ENCODE measurements at regions not wholly inside any gene's neighbourhood (a gene's known extent, or its start where the extent isn't known, plus 50 kb on each side); places are given as distances from the start of the nearest gene placed in this dataset.
"Not testable (repeated sequence)": the region's sequence is repeated elsewhere in the genome, so short reads cannot be mapped to it uniquely, and the experiment has no call there.

DNA sequence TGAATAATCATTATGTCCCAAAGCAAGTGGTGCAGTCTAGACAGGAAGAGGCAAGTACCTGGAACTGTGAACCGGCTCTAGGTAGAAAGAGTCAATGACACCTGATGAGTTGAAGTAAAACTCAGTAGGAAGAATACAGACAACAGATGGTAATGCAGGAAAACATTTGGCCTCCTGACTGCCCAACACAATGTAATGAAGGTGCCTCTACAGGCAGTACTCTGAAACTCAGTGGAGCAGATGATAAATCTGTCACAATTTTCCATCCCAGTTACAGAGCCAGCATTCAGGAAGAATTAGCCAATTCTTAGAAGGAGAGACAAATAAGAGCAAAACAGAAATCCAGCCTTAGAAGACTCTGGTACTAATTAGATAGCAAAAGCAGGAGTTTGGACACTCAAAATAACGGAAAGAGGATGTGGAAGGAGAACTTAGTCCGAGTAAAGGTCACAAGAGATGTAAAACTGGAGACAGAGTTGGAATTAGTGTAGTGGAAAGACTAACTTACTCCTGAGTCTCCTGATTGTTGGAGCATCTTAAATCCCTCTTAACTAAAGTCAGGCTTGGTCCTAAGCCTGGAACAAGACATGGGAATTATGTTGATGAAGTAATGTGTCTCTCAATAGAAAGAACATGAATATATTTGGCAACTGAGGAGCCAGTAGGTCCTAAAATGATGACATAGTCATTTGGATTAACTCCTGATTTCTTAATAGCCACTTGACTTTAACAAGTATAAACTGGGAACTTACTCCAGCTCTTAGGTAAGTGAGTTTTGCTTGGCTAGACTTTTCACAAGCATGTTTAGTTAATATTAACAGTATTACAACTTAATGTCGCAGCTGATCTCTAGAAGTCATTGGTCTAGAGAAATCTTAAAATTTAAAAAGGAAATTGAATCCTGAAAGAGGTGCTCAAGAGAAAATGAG, 457.3 kb upstream of the MIR17HG start:
- no peak for DNase-seq

GRCh38 chr13:90891329-90891728, 456.2 kb upstream of the MIR17HG start:
- no peak for DNase-seq

DNA sequence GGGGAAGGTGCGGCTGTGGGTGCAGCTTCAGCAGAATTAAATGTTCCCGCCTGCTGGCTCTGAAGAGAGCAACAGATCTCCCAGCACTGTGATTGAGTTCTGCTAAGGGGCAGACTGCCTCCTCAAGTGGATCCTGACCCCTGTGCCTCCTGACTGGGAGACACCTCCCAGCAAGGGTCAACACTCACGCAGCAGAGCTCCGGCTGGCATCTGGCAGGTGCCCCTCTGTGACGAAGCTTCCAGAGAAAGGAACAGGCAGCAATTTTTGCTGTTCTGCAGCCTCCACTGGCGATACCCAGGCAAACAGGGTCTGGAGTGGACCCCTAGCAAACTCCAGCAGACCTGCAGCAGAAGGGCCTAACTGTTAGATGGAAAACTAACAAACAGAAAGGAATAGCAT, 454.3 kb upstream of the MIR17HG start:
- DNase-seq, result not testable (repeated sequence)

DNA sequence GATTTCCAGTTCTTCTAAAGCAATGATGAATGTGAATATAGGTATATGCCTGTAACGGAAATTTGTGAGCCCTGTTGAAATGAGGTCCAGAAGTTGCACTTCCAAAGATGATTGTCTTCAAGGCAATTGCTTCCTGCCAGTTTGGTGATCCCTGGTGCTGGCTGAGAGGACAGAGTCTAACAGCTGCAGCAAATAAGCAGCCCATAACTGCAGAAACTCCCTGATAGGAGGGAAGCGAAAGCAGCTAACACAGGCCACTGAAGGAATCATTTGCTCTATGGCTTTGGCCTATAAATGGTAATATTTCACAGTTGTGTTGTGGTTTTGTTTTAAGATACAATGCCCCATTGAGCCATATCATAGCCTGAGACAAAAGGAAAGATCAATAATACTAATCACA, 451.5 kb upstream of the MIR17HG start:
- no peak for DNase-seq

GRCh38 chr13:90898811-90899210, 448.7 kb upstream of the MIR17HG start:
- no peak for DNase-seq

GRCh38 chr13:90899416-90899815, 448.1 kb upstream of the MIR17HG start:
- no peak for DNase-seq

DNA sequence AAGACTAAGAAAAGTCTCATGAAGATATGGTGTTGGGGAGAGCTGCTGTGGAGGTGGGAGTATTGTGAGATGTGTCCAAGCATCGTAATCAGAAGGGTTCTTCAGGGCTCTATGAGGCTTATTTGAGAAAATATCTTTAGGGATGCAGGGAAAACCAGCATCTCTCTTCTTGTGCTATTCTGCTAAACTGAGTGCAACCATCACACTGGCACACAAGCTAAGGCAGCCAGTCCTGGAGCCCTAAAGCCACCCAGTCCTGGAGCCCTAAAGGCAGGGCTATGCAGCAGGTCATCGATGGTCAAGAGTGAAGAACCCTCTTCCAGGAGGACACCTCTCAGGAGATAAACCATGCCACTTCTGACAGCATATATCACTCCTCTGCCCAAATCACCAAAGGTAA, 445.2 kb upstream of the MIR17HG start:
- no peak for DNase-seq

DNA sequence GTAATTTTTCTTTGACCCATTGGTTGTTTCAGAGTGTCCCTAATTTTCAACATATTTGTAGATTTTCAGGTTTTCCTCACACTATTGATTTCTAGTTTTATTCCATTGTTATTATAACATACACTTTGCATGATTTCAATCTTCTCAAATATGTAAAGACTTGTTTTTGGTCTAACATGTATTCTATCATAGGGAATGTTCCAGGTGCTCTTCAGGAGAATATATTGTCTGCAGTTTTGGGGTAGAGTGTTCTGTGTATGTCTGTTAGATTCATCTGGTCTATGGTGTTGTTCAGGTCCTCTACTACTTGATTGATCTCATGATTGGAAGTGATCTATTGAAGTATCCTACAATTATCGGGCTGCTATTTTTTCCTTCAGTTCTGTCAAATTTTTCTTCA, 440.9 kb upstream of the MIR17HG start:
- no peak for DNase-seq

DNA sequence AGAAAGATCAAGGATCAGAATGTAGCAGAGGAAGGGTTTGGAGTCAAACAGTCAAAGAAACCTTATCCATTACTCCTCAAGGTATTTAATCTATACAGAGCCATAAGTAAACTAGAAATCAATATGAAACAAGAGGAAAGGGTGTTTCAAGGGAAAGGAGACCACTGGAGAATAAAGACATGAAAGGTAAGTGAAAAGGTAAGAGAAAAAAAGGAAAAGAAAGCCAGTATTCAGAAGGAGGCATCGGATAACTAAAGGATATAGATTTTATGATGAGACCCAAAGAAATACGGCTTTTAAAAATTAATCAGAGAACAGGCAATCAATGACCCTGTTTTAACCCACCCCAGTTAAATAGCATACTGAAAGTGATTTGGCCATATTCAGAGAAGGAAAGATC, 438.7 kb upstream of the MIR17HG start:
- no peak for DNase-seq

GRCh38 chr13:90910018-90910639, 437.4 kb upstream of the MIR17HG start:
- DNase-seq, result no peak

- DNase-seq, result no peak
Measured at GRCh38 chr13:90912247-90912646, 435.2 kb upstream of the MIR17HG start.

- DNase-seq, result peak; percentile 72
Measured at GRCh38 chr13:90918536-90918935, 429.0 kb upstream of the MIR17HG start.

DNA sequence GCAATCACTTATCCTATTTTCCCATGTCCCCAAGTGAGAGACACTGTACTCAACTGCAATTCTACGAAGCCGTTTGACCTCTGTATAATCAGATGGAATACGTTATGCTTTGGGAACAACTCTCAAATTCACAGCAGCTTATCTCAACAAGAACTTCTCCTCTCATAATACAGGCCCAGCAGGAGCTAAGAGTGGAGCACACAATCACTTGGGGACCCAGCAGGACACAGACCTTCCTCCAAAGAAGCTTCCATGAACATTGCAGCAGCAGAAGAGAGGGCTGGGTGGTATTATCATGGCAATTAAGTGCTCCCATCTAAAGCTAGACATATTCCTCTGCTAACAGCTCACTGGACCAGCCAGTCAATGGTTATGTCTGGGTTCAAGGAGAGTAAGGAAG, 428.3 kb upstream of the MIR17HG start:
- DNase-seq, result peak; percentile 40

DNA sequence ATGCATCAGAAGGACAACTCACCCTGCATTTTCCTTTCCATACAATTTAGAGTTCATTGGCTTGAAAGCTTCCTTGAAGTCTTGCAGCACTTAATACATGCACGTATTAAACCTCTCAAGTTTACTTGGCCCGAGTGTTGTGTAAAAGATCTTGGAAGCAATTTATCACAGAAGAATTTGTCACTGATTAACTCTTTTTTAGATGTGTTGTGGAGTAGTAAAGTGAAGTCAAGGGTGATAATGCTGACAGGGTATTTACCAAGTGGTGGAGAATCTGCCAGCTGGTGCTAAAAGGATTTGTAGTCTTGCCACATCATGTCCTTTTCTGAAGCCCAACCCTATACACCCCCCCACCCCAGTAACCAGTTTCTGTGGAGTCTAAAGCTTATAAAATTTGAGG, 421.0 kb upstream of the MIR17HG start:
- no peak for DNase-seq

DNA sequence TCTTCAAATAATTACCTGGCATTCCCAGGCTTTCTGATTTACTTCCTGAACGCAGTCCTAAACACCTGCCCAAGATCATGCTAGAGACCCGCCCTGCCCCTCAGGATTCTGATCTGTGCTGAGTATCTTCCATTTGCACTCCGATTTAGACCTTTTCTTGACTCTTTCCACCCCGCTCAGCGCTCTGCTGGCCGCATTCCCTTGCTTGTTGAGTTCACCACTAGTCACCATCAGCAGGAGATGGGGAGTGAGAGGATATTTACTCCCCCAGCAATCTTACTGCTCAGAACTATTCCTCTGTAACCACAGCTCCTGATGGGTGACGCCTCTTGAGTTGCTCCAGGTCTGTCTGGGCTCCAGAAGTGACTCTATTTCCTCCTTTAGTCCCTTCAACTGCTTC, 419.4 kb upstream of the MIR17HG start:
- DNase-seq, result no peak

DNA sequence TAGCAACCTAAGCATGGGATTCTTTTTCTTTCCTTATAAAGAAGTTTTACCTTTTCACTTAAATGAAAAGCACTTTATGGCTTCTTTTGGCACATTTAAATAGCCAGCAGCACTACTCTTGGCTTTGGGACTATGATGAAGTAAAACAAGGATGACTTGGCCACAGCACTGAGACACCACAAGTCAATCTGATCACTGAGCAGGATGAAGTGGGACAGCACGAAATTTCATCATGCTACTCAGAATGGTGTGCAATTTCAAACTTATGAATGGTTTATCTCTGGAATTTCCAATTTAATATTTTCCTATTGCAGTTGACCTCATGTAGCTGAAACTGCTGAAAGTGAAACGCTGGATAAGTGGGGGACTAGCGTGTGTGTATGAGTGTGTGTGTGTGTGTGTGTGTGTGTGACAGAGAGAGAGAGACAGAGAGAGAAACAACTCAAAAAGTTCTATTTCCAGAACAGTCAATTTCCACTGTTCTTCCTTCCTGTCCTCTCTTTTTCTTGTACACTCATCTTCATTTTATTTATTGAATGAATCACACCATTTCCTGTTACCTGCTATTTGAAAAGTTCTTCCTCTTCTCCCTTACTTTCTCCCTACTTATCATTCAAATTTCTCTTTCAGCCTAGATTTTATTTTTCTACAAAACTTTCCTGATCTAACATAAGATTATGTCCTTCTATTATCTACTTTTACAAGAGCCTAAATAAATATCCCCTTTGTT, 414.2 kb upstream of the MIR17HG start:
- peak; percentile 10 for DNase-seq

DNA sequence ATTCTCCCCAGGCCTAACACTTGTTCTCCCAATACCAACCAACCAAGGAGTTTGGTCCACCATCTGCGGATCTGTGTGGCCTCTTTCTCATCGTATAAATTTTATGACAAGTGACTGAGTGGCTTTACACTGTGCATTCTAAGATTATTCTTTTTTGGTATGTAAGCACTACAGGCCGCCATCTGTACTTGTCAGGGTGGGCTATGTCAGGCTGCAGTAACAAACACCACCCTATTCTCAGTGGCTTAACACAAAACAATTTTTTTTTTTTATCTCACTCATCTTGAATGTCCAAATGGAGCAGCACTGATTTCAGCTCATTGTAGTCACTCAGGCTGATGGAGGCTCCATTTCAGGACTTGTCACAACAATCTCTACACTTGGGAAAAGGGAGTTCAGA, 412.7 kb upstream of the MIR17HG start:
- DNase-seq, result no peak

GRCh38 chr13:90938848-90939247, 408.6 kb upstream of the MIR17HG start:
- no peak for DNase-seq

DNA sequence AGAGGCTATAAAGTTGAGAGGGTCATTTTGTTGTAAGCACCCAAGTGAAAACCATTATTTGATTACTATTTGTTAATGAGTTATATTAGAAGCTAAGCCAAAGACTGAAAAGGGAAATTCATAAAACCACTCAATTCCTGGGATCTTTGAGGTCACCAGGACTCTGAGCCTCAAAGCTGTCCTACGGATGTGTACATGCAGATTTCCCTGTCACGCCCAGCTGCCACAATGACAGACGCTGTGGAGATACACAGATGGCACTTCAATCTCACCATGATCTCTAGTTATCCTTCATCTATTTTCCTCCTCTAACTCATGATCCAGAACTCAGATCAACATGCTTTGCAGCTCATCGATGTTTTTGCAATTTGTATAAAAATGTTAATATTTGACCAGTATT, 403.5 kb upstream of the MIR17HG start:
- DNase-seq, result no peak

- DNase-seq, result not testable (repeated sequence)
Measured at GRCh38 chr13:90945146-90945545, 402.3 kb upstream of the MIR17HG start.

GRCh38 chr13:90946125-90946524, 401.4 kb upstream of the MIR17HG start:
- not testable (repeated sequence) for DNase-seq

- no peak for DNase-seq
Measured at GRCh38 chr13:90947976-90948375, 399.5 kb upstream of the MIR17HG start.

GRCh38 chr13:90950160-90950559, 397.3 kb upstream of the MIR17HG start:
- no peak for DNase-seq

GRCh38 chr13:90951663-90952062, 395.8 kb upstream of the MIR17HG start:
- no peak for DNase-seq

Measured in OCI-M1 (cell line).